A549 (cell line): ENCODE measurements at regions not wholly inside any gene's neighbourhood (a gene's known extent, or its start where the extent isn't known, plus 50 kb on each side); places are given as distances from the start of the nearest gene placed in this dataset.

Experiments used
- CHD4 ChIP-seq: fragments of 200-600 bp; sonication (generic); IDR thresholded peaks from 2 replicates; pipeline ENCODE4 v1.6.1; 2016; ENCODE audit warnings: antibody characterized with exemption, mild to moderate bottlenecking, borderline replicate concordance
- EP300 ChIP-seq, 2 experiments: fragments of >200 bp; sonication (Bioruptor Twin); formaldehyde crosslinking; IDR thresholded peaks; 2 replicates in 1 of 2; 3 replicates in 1 of 2; pipeline ENCODE4 v1.6.1; 2016 to 2017
- HDAC2 ChIP-seq: fragments of 200-600 bp; sonication (generic); IDR thresholded peaks from 2 replicates; pipeline ENCODE4 v1.6.1; 2016
- JUN ChIP-seq, 2 experiments: fragments of >200 bp; sonication (Bioruptor Twin); formaldehyde crosslinking; IDR thresholded peaks; 2 replicates in 1 of 2; 3 replicates in 1 of 2; pipeline ENCODE4 v1.6.1; 2016 to 2017
- KDM5A ChIP-seq: fragments of 200-600 bp; sonication (generic); IDR thresholded peaks from 2 replicates; pipeline ENCODE4 v1.6.1; 2016; ENCODE audit warnings: antibody characterized with exemption, mild to moderate bottlenecking
- MAFK ChIP-seq: fragments of 450-650 bp; IDR thresholded peaks from 2 replicates; pipeline ENCODE4 v1.6.1; 2014; ENCODE audit not compliant: partially characterized antibody
- POLR2A ChIP-seq: IDR thresholded peaks from 2 replicates; pipeline ENCODE4 v1.6.1; 2012; ENCODE audit warnings: mild to moderate bottlenecking, low read length
- RAD21 ChIP-seq, 2 experiments: fragments of >200 bp in 1 of 2; sonication (Bioruptor Twin) in 1 of 2; formaldehyde crosslinking in 1 of 2; IDR thresholded peaks in 1 of 2; conservative IDR thresholded peaks in 1 of 2; 2 replicates in 1 of 2; 3 replicates in 1 of 2; pipeline ENCODE4 v1.6.1; 2012 to 2018; ENCODE audit warnings: inconsistent platforms in 1 of 2
- RFX5 ChIP-seq: fragments of 450-650 bp; IDR thresholded peaks from 2 replicates; pipeline ENCODE4 v1.7.1; 2014; ENCODE audit warnings: antibody characterized with exemption, mild to moderate bottlenecking, moderate library complexity
- SREBF2 ChIP-seq: fragments of 450-650 bp; IDR thresholded peaks from 2 replicates; pipeline ENCODE4 v1.6.1; 2014; ENCODE audit warnings: mild to moderate bottlenecking, moderate library complexity
- TF ChIP-seq, protein P1 (sequence below): fragments of >200 bp; sonication (Bioruptor Twin); formaldehyde crosslinking; IDR thresholded peaks from 3 replicates; pipeline ENCODE4 v1.5.1; 2016
- TF ChIP-seq, protein P2 (sequence below): fragments of 150-350 bp; IDR thresholded peaks from 2 replicates; pipeline ENCODE4 v1.6.1; 2014; ENCODE audit warnings: low read depth, mild to moderate bottlenecking, low read length

DNA sequence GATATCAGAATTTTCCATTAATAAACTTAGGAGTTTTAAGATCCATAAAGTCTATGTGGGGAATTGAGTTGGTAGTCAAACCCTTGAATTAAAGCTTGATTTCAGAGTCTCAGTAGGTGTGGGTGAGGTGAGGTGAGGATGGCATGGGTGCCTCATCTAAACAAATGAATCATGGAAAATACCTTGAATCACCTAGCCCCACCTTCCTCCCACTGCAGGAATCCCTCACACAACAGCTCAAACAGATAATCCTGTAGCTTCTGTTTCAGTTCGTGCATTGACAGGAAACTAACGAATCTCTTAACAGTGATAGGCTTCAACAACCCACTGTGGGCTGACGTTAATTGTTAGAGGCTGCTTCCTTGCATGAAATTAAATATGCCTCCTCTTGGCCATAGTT is 185.0 kb downstream of the SREK1 start:
- TF ChIP-seq POLR2A (no peak), KDM5A (no peak), RFX5 (no peak), MAFK (no peak), RAD21 (conservative IDR thresholded peaks at IDR 0.05 in 1 of 2, IDR thresholded peaks at IDR 0.05 in 1 of 2) (no peak), SREBF2 (no peak), HDAC2 (no peak), EP300 (IDR thresholded peaks at IDR 0.05) (no peak), CHD4 (no peak), JUN (IDR thresholded peaks at IDR 0.05) (no peak)
- TF ChIP-seq, protein P1, sequence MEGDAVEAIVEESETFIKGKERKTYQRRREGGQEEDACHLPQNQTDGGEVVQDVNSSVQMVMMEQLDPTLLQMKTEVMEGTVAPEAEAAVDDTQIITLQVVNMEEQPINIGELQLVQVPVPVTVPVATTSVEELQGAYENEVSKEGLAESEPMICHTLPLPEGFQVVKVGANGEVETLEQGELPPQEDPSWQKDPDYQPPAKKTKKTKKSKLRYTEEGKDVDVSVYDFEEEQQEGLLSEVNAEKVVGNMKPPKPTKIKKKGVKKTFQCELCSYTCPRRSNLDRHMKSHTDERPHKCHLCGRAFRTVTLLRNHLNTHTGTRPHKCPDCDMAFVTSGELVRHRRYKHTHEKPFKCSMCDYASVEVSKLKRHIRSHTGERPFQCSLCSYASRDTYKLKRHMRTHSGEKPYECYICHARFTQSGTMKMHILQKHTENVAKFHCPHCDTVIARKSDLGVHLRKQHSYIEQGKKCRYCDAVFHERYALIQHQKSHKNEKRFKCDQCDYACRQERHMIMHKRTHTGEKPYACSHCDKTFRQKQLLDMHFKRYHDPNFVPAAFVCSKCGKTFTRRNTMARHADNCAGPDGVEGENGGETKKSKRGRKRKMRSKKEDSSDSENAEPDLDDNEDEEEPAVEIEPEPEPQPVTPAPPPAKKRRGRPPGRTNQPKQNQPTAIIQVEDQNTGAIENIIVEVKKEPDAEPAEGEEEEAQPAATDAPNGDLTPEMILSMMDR, result no peak
- TF ChIP-seq, protein P2, sequence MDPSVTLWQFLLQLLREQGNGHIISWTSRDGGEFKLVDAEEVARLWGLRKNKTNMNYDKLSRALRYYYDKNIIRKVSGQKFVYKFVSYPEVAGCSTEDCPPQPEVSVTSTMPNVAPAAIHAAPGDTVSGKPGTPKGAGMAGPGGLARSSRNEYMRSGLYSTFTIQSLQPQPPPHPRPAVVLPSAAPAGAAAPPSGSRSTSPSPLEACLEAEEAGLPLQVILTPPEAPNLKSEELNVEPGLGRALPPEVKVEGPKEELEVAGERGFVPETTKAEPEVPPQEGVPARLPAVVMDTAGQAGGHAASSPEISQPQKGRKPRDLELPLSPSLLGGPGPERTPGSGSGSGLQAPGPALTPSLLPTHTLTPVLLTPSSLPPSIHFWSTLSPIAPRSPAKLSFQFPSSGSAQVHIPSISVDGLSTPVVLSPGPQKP, result no peak
